ENCODE measurements at regions not wholly inside any gene's neighbourhood (a gene's known extent, or its start where the extent isn't known, plus 50 kb on each side); places are given as distances from the start of the nearest gene placed in this dataset.

DNA sequence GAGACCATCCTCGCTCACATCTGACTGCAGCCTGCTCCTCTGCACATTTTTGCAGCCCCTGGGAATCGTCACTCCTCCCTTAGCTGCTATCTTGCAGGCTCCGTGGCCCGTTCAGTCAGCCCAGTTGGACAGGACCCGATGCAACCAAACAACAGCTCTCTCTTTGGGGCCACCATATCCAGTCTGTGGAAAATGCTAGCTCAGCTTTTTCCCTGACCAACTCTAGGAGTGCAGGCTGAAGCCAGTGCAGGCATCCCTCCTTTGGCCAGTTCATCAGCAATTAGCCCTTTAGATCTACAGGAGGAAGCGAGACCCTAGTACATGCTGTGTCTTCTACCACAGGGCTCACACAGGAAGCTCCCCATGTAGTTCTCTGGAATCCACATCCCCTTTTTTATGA, 182.1 kb downstream of the HS3ST3A1 start:
- TF ChIP-seq, protein P1, sequence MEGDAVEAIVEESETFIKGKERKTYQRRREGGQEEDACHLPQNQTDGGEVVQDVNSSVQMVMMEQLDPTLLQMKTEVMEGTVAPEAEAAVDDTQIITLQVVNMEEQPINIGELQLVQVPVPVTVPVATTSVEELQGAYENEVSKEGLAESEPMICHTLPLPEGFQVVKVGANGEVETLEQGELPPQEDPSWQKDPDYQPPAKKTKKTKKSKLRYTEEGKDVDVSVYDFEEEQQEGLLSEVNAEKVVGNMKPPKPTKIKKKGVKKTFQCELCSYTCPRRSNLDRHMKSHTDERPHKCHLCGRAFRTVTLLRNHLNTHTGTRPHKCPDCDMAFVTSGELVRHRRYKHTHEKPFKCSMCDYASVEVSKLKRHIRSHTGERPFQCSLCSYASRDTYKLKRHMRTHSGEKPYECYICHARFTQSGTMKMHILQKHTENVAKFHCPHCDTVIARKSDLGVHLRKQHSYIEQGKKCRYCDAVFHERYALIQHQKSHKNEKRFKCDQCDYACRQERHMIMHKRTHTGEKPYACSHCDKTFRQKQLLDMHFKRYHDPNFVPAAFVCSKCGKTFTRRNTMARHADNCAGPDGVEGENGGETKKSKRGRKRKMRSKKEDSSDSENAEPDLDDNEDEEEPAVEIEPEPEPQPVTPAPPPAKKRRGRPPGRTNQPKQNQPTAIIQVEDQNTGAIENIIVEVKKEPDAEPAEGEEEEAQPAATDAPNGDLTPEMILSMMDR (IDR thresholded peaks at IDR 0.05 in 8 of 11, conservative IDR thresholded peaks at IDR 0.05 in 3 of 11): no peak
- TF ChIP-seq POLR2A (IDR thresholded peaks at IDR 0.05): no peak

Measured in spleen (tissue), 7 donors.